Astrocyte (in vitro differentiated cells and primary cell): ENCODE measurements at regions not wholly inside any gene's neighbourhood (a gene's known extent, or its start where the extent isn't known, plus 50 kb on each side); places are given as distances from the start of the nearest gene placed in this dataset.
A peak's percentile ranks its signal among the peaks of the same experiment; 100 is the strongest.

Experiments used
- DNase-seq: peaks from one replicate; pipeline ENCODE4 v3.0.0-alpha.2; 2010; ENCODE audit warnings: low read depth
- FAIRE-seq: peaks from 2 replicates; lab custom pipeline; 2011; peaks lifted over from hg19 to GRCh38; lab: Jason Lieb, UNC
- H2AFZ ChIP-seq: 2 replicates; pipeline ENCODE4 v1.6.0; 2012; ENCODE audit warnings: low read depth, low read length, inconsistent platforms
- H3K27ac ChIP-seq: 2 replicates; pipeline ENCODE4 v1.5.1; 2011; ENCODE audit warnings: low read depth, low read length, inconsistent platforms
- H3K27me3 ChIP-seq: 2 replicates; pipeline ENCODE4 v1.6.0; 2011; ENCODE audit warnings: low read length, inconsistent platforms; ENCODE audit not compliant: insufficient read depth
- H3K36me3 ChIP-seq: 2 replicates; pipeline ENCODE4 v1.5.1; 2011; ENCODE audit warnings: low read length, inconsistent platforms; ENCODE audit not compliant: insufficient read depth
- H3K4me1 ChIP-seq: 2 replicates; pipeline ENCODE4 v1.5.1; 2011; ENCODE audit warnings: low read length, inconsistent platforms; ENCODE audit not compliant: insufficient read depth
- H3K4me2 ChIP-seq: 2 replicates; pipeline ENCODE4 v1.6.0; 2012; ENCODE audit warnings: low read length, inconsistent platforms
- H3K4me3 ChIP-seq: 2 replicates; pipeline ENCODE4 v1.5.1; 2011; ENCODE audit warnings: low read depth, mild to moderate bottlenecking, low read length, inconsistent platforms; ENCODE audit not compliant: insufficient read depth
- H3K79me2 ChIP-seq: 2 replicates; pipeline ENCODE4 v1.6.0; 2012; ENCODE audit warnings: mild to moderate bottlenecking, low read length, inconsistent platforms; ENCODE audit not compliant: insufficient read depth
- H3K9ac ChIP-seq: 2 replicates; pipeline ENCODE4 v1.6.0; 2012; ENCODE audit warnings: mild to moderate bottlenecking, low read length, inconsistent platforms
- H3K9me3 ChIP-seq: 2 replicates; pipeline ENCODE4 v1.5.1; 2012; ENCODE audit warnings: low read depth, mild to moderate bottlenecking, low read length, inconsistent platforms; ENCODE audit not compliant: insufficient read depth
- H4K20me1 ChIP-seq: 2 replicates; pipeline ENCODE4 v1.6.0; 2012; ENCODE audit warnings: low read length, inconsistent platforms; ENCODE audit not compliant: insufficient read depth
- H3K27ac Mint-ChIP-seq: one replicate; pipeline ENCODE4 v1.8.0; 2021; ENCODE audit warnings: mild to moderate bottlenecking, mixed read lengths; ENCODE audit not compliant: unreplicated experiment
- H3K27me3 Mint-ChIP-seq: one replicate; pipeline ENCODE4 v1.8.0; 2021; ENCODE audit warnings: low read depth, mixed read lengths; ENCODE audit not compliant: unreplicated experiment
- H3K36me3 Mint-ChIP-seq: one replicate; pipeline ENCODE4 v1.8.0; 2021; ENCODE audit warnings: low read depth, mixed read lengths; ENCODE audit not compliant: unreplicated experiment
- H3K4me1 Mint-ChIP-seq: one replicate; pipeline ENCODE4 v1.8.0; 2021; ENCODE audit warnings: low read depth, mixed read lengths; ENCODE audit not compliant: unreplicated experiment
- H3K4me3 Mint-ChIP-seq: one replicate; pipeline ENCODE4 v1.8.0; 2021; ENCODE audit warnings: mild to moderate bottlenecking, moderate library complexity, mixed read lengths; ENCODE audit not compliant: unreplicated experiment
- H3K9me3 Mint-ChIP-seq: one replicate; pipeline ENCODE4 v1.8.0; 2021; ENCODE audit warnings: mild to moderate bottlenecking, mixed read lengths; ENCODE audit not compliant: unreplicated experiment
- CTCF ChIP-seq: IDR thresholded peaks from 2 replicates; pipeline ENCODE4 v1.5.1; 2011; ENCODE audit warnings: low read depth, mild to moderate bottlenecking, inconsistent platforms, low read length, moderate library complexity; ENCODE audit not compliant: insufficient read depth
- EZH2 ChIP-seq: IDR thresholded peaks from 2 replicates; pipeline ENCODE4 v1.6.1; 2012; ENCODE audit warnings: mild to moderate bottlenecking, low read length, inconsistent platforms; ENCODE audit not compliant: insufficient read depth

- Histone ChIP-seq H3K36me3 (no peaks in the 10 kb centered on the region), H3K27me3 (no peaks in the 10 kb centered on the region), H3K79me2 (no peaks in the 10 kb centered on the region), H4K20me1 (no peaks in the 10 kb centered on the region), H3K9me3 (no peaks in the 10 kb centered on the region), H3K4me3 (no peak overlapping the region), H3K9ac (no peak overlapping the region), H3K4me1 (no peaks in the 10 kb centered on the region), H3K4me2 (no peak overlapping the region), H3K27ac (no peak overlapping the region), H2AFZ (no peak overlapping the region)
- H3K27ac Mint-ChIP-seq: no peak overlapping the region
- H3K4me3 Mint-ChIP-seq: no peak overlapping the region
- H3K27me3 Mint-ChIP-seq: peaks cover 2% of the 10 kb centered on the region
- TF ChIP-seq CTCF: no peak
- TF ChIP-seq EZH2: no peak
- H3K36me3 Mint-ChIP-seq: no peaks in the 10 kb centered on the region
- no peaks in the 10 kb centered on the region for H3K9me3 Mint-ChIP-seq
- peak; percentile 5 for FAIRE-seq
- no peak for DNase-seq
- no peaks in the 10 kb centered on the region for H3K4me1 Mint-ChIP-seq
Observed at GRCh38 chrX:38948046-38948445, 146.8 kb downstream of the MID1IP1 start.

- no peak for DNase-seq
- no peaks in the 10 kb centered on the region for H3K36me3 ChIP-seq
- H3K4me1 ChIP-seq: no peaks in the 10 kb centered on the region
- peak; percentile 92 for FAIRE-seq
- no peak overlapping the region for H3K4me3 Mint-ChIP-seq
- no peak overlapping the region for H3K27ac Mint-ChIP-seq
- TF ChIP-seq EZH2: no peak
- no peak for TF ChIP-seq CTCF
- no peaks in the 10 kb centered on the region for H3K9me3 Mint-ChIP-seq
- H3K9me3 ChIP-seq: no peaks in the 10 kb centered on the region
- no peak overlapping the region for H3K4me3 ChIP-seq
- H3K36me3 Mint-ChIP-seq: no peaks in the 10 kb centered on the region
- H3K4me2 ChIP-seq: no peak overlapping the region
- H3K27me3 ChIP-seq: no peaks in the 10 kb centered on the region
- H2AFZ ChIP-seq: no peak overlapping the region
- no peaks in the 10 kb centered on the region for H3K4me1 Mint-ChIP-seq
- no peaks in the 10 kb centered on the region for H3K79me2 ChIP-seq
- H3K27ac ChIP-seq: no peak overlapping the region
- no peak overlapping the region for H3K9ac ChIP-seq
- no peaks in the 10 kb centered on the region for H4K20me1 ChIP-seq
- peaks cover 2% of the 10 kb centered on the region for H3K27me3 Mint-ChIP-seq
Observed at GRCh38 chrX:38954520-38954919, 153.3 kb downstream of the MID1IP1 start.

DNA sequence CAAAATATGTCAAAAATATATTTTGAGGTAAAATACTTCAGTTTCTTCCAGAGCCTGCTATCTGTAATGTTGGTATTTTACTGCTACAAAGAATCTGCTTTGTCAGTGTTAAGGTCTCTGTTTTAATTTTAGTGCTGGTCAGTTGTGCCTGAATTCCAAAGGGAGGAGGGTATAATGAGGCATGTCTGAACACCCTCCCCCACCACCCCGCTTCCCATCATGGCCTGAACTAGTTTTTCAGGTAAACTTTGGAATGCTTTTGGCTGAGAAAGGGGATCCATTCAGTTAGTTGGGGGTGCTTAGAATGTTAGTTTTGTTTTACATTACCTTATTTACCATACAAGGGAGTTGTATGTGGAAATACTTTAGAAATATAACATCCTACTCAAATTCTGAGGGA, 158.5 kb downstream of the MID1IP1 start:
- H3K36me3 ChIP-seq: no peaks in the 10 kb centered on the region
- DNase-seq (no peak), FAIRE-seq (peak; percentile 97)
- TF ChIP-seq EZH2 (no peak), CTCF (no peak)
- H3K4me3 ChIP-seq: no peak overlapping the region
- peaks cover 10% of the 10 kb centered on the region for H3K4me1 Mint-ChIP-seq
- H3K27me3 Mint-ChIP-seq: no peaks in the 10 kb centered on the region
- no peaks in the 10 kb centered on the region for H3K79me2 ChIP-seq
- no peak overlapping the region for H3K4me3 Mint-ChIP-seq
- H3K9me3 Mint-ChIP-seq: peaks cover 4% of the 10 kb centered on the region
- no peak overlapping the region for H3K9ac ChIP-seq
- H3K27me3 ChIP-seq: no peaks in the 10 kb centered on the region
- no peaks in the 10 kb centered on the region for H3K9me3 ChIP-seq
- no peak overlapping the region for H2AFZ ChIP-seq
- no peaks in the 10 kb centered on the region for H4K20me1 ChIP-seq
- peak overlapping the region; percentile 30 for H3K27ac Mint-ChIP-seq
- no peak overlapping the region for H3K4me2 ChIP-seq
- H3K36me3 Mint-ChIP-seq: no peaks in the 10 kb centered on the region
- no peak overlapping the region for H3K27ac ChIP-seq
- no peaks in the 10 kb centered on the region for H3K4me1 ChIP-seq
